MM.1S (cell line): ENCODE measurements at regions not wholly inside any gene's neighbourhood (a gene's known extent, or its start where the extent isn't known, plus 50 kb on each side); places are given as distances from the start of the nearest gene placed in this dataset.

Experiments
- EZH2 ChIP-seq: fragments of 300-600 bp; sonication (generic); optimal IDR thresholded peaks from 2 replicates; pipeline ENCODE3; 2017; ENCODE audit warnings: low read depth, mild to moderate bottlenecking, antibody characterized with exemption, low read length, mixed read lengths
- EZH2phosphoT487 ChIP-seq: fragments of 300-600 bp; sonication (generic); IDR thresholded peaks from 2 replicates; pipeline ENCODE4 v1.6.1; 2018; ENCODE audit warnings: antibody characterized with exemption, low read length

GRCh38 chr1:178664278-178664677 is 60.8 kb upstream of the RALGPS2 start:
- TF ChIP-seq EZH2 (no peak), EZH2phosphoT487 (no peak)
